Uterus (tissue), 2 donors: ENCODE measurements at regions not wholly inside any gene's neighbourhood (a gene's known extent, or its start where the extent isn't known, plus 50 kb on each side); places are given as distances from the start of the nearest gene placed in this dataset.

Experiments
- POLR2A ChIP-seq, 2 donors: fragments of 450-650 bp; IDR thresholded peaks; one replicate each; pipeline ENCODE4 v1.6.1; 2016; ENCODE audit warnings: antibody characterized with exemption in 2 of 2, mild to moderate bottlenecking in 1 of 2, moderate library complexity in 1 of 2
- TF ChIP-seq, protein P1 (sequence below), 4 experiments: fragments of 200-600 bp in 2 of 4; fragments of 450-650 bp in 2 of 4; sonication (generic) in 2 of 4; IDR thresholded peaks; one replicate each; pipeline ENCODE4 v1.5.1; 2016 to 2019; ENCODE audit warnings: antibody characterized with exemption in 4 of 4, mild to moderate bottlenecking in 2 of 4, moderate library complexity in 1 of 4

- TF ChIP-seq, protein P1, sequence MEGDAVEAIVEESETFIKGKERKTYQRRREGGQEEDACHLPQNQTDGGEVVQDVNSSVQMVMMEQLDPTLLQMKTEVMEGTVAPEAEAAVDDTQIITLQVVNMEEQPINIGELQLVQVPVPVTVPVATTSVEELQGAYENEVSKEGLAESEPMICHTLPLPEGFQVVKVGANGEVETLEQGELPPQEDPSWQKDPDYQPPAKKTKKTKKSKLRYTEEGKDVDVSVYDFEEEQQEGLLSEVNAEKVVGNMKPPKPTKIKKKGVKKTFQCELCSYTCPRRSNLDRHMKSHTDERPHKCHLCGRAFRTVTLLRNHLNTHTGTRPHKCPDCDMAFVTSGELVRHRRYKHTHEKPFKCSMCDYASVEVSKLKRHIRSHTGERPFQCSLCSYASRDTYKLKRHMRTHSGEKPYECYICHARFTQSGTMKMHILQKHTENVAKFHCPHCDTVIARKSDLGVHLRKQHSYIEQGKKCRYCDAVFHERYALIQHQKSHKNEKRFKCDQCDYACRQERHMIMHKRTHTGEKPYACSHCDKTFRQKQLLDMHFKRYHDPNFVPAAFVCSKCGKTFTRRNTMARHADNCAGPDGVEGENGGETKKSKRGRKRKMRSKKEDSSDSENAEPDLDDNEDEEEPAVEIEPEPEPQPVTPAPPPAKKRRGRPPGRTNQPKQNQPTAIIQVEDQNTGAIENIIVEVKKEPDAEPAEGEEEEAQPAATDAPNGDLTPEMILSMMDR (IDR thresholded peaks at IDR 0.05) = no peak
- no peak for TF ChIP-seq POLR2A (IDR thresholded peaks at IDR 0.05)
These were observed 2112.6 kb upstream of the PIK3C3 start for GRCh38 chr18:39842366-39842914.
